B cell (primary cell): ENCODE measurements at regions not wholly inside any gene's neighbourhood (a gene's known extent, or its start where the extent isn't known, plus 50 kb on each side); places are given as distances from the start of the nearest gene placed in this dataset.

ENCODE experiments used
- CTCF ChIP-seq: fragments of 200-600 bp; IDR thresholded peaks from one replicate; pipeline ENCODE4 v1.8.0; 2022; ENCODE audit warnings: antibody characterized with exemption, mild to moderate bottlenecking
- EZH2 ChIP-seq: IDR thresholded peaks from 2 replicates; pipeline ENCODE4 v1.6.1; 2012; ENCODE audit warnings: borderline replicate concordance, low read depth, mild to moderate bottlenecking, moderate library complexity, low read length; ENCODE audit not compliant: insufficient read depth, poor library complexity, severe bottlenecking

DNA sequence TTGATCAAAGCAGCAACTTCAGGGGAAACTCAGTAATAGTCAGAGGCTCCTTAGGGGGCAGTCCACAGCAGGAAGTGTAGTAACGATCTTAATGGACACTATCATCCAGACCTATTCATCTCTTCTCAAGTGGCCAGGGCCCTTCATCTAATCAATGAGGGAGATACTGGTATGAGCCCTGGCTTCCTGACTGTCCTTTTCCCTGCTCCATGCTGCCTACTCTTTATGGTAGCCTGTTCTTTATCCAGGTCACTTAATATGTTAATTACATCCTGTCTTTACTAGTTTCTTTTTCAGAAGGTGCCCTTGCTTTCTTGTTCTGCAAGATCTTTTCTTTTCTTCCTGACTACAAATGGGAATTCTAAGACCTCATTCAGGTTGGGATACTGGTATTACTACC, 197.1 kb downstream of the CAVIN4 start:
- TF ChIP-seq EZH2, result no peak
- TF ChIP-seq CTCF, result no peak
